ENCODE measurements at regions not wholly inside any gene's neighbourhood (a gene's known extent, or its start where the extent isn't known, plus 50 kb on each side); places are given as distances from the start of the nearest gene placed in this dataset.

DNA sequence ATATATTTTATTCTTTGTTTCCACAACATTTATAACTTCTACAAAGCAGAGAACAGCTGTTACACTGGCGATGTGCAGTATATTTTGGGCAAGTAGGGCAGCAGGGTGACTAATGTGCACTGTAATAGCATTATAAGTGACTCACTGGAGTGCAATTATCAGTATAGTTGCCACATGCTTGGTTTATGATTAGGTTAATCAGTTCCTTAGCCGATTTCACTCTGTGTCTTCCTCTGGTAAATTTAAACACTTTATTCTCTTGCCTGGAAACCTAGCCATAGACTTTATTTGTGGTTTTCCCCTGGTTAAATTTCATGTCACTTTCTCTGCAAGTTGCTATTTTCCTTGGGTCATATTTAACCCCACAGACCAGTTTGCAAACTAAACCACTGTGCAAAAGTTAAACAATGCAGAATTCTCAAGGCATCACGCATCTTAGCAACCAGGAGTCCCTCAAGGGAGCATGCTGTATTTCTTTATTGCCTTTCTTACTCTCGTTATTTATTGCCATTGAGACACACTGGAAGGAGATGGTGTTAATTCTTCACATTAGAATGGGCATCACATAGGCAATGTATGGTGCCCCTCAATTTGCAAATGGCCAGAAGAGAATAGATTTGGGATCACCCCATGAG is 690.2 kb upstream of the DPPA4 start:
- DNase-seq (ENCODE audit: missing footprints) (no peak), ATAC-seq (no peak)
- intact Hi-C loops (cut with DNase I) = no loop called here

DNA sequence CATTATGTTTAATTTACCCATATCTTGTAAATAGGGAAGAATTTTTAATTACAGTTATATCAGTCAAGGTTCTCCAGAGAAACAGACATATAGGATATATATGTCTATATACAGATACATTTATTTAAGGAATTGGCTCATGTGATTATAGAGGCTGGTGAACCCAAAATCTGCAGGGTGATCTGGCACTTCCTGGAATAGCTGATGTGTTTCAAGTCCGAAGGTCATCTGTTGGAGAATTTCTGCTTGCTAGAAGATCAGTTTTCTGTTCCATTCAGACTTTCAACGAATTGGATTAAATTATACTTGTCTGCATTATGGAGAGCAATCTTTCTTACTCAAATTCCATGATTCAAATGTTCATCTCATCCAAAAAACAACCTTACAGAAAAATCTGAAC is 694.6 kb upstream of the DPPA4 start:
- no peak for DNase-seq (ENCODE audit: missing footprints)
- intact Hi-C loops (cut with DNase I) = no loop called here
- ATAC-seq = no peak

DNA sequence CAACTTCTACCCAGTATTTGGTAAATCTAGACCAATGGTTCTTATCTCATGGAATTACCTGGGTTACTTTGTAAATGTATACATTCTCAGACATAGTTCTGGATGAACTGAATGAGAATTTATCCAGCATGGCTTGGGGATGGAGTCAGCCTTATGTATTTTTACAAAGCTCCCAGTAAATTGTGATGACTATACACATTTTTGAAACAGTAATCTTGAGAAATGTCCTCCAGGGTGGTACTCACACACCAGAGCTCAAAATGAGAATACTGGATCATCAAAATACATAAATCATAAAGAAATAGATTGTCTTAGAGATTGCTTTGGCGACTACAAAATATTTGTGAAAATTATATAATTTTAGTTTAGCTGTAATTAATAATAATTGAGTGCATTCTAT is 722.1 kb upstream of the DPPA4 start:
- intact Hi-C loops (cut with DNase I) = no loop called here
- DNase-seq (ENCODE audit: missing footprints) (no peak), ATAC-seq (no peak)

DNA sequence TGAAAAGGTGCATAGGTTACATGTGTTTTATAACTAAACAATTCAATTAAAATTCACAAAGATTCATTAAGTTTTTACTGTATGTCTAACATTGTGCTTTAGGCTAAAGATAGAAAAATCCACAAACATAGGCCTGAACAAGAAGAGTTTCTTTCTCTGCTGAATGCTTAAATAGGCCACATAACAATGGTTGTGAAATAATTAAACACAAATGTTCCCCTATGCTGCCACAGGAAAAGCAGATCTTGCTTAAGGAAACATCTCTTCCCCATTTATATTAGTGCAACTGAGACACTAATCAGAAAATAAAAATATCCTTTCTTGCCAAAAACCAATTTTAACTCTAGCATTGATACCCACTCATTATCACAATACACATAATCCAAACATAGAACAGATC is 725.4 kb upstream of the DPPA4 start:
- ATAC-seq = no peak
- no peak for DNase-seq (ENCODE audit: missing footprints)
- intact Hi-C loops (cut with DNase I) = no loop called here

DNA sequence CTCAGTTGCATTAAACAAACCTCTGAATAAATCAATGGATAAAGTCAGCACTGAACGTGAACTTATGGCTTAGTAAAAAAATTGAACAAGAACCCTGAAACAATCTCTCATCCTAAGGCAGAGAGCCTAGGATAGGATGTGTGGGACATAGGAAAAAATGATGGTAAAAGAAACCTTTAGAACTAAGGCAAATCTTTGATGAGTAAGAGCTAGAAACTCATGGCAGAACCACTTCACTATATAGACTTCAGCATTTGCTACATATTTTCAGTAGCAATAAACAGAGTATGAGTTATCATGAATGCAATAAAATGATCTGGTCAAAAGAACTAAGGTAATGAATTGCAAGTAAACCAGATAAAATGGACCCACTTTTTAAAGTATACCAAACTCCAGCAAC is 725.8 kb upstream of the DPPA4 start:
- intact Hi-C loops (cut with DNase I) = no loop called here
- no peak for DNase-seq (ENCODE audit: missing footprints)
- no peak for ATAC-seq

DNA sequence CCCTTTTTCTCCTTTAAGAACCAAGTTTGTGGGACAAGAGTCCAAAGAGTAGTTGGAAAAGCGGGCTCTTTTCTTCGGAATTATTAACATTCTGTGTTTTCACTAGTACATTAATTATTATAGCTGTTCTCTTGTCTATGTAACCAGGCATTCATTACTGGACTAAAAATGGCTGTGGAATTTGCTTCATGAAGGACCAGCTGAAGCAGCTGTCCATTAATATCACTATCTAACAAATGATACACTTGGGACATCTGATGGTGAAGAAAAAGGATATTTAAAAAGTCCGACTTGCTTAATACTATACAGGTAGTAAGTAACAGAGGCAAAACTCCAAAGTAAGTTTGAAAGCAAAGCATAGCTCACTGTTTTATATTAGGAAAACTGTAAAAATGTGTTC is 728.9 kb upstream of the DPPA4 start:
- no peak for ATAC-seq
- DNase-seq (ENCODE audit: missing footprints) = no peak
- intact Hi-C loops (cut with DNase I) = no loop called here

DNA sequence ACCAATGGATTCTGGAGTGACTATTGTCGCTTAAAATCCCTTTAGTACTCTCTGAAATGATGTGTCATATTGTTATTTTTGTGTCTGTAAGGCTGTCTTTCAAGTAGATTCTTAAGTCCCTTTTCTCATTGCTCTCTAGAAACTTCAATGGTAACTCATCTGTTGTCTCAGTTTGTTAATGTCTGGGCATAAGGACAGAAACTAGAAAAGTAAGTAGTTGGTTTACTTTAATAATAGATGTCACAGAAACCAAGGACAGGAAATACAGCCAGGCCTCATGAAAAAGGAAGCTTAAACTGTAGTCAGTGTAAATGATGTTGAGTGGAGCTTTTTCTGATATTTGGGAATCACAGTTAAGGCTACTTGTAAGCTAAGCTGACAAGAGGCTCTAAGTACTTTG is 730.2 kb upstream of the DPPA4 start:
- intact Hi-C loops (cut with DNase I) = no loop called here

DNA sequence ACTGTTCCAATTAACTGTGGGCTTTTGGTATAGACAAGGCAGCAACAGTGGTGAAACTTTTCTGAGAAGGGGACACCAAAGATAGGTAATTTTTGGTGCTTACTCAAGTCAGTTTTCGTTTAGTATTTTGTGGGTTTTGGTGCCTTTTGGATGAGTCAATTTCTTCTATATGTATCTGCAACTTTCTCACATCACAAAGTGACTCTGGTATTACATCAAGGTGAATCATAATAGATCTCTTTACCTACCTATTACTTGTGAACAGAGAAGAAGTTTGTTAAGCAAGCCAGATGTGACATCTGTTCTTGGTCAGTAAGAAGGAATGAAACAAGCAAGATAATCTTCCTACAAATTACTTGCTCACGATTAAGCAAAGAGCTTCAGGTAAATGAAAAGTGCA is 732.4 kb upstream of the DPPA4 start:
- ATAC-seq (no peak), DNase-seq (ENCODE audit: missing footprints) (no peak)
- intact Hi-C loops (cut with DNase I) = no loop called here

More for the DNA sequence above, 730.2 kb upstream of the DPPA4 start:
- no peak for ATAC-seq
- no peak for DNase-seq (ENCODE audit: missing footprints)

DNA sequence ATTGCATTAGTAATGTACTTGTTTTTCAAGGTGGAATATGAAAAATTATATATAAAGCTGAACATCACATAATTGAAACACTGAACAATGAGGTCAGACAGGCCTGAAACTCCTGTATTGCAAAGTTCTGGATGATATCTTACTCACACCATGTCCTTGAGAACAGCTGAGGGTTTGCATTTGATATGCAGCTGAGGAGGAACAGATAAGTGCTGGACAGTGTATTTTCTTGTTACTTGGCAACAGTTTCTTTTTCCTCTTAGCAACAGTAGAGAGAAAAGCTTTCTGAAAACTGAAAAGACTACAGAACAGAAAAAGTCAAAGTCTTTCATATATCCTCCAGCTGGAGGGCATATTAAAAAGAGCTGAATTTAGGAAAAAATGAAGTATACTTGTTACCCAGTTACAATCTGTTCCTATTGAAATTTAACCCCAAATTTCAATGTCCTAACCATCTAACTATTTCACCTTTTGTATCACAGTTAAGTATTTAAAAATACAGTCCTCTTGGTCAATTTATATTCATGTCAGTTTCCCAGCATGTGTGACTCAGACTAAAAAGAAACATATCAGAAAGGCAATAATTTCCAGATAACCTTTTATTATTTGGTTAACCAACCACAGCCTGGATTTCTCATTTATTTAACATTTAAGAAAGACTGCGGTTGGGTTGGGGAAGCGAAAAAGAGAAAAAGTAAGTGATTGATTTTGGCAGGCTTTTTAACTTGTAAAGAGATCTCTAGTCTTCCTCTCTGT is 733.0 kb upstream of the DPPA4 start:
- ATAC-seq (peak; percentile 93), DNase-seq (ENCODE audit: missing footprints) (no peak)
- intact Hi-C loops (cut with DNase I) = no loop called here

DNA sequence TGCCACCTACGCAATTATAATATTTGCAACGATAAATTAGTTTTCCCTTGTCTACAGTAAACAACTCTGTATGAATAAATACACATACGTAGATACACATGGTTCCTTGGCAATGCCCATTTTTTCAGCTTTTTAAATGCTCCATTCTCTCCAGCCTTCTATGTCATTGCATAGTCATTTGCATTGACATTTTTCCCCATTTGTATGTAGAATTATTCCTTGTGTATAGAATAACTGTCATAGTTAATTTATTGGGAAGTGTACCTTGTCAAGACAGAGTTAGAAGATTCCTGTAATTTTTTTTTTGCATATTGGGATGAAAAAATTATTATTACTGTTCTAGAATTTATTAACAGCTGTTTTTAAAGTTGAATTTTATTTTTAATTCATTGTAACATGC is 736.7 kb upstream of the DPPA4 start:
- ATAC-seq (no peak), DNase-seq (ENCODE audit: missing footprints) (no peak)
- intact Hi-C loops (cut with DNase I) = no loop called here

DNA sequence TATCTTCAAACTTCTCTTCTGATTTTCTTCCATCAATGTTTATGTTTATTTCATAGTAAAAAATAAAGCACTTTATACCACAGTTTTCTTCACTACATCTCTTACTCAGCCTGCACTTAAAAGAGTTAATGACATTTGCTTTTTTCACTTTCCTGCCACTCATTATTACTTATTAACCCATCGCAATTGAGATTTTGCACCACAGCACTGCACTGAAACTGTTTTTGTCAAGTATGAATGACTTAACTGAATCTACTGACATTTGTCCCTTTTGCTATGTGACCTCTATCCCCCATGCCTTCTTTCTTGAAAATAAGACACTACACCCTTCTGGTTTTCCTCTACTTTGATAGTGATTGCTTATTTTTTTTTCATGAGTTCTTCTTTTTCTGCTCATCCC is 739.7 kb upstream of the DPPA4 start:
- no peak for DNase-seq (ENCODE audit: missing footprints)
- ATAC-seq = no peak
- intact Hi-C loops (cut with DNase I) = no loop called here

DNA sequence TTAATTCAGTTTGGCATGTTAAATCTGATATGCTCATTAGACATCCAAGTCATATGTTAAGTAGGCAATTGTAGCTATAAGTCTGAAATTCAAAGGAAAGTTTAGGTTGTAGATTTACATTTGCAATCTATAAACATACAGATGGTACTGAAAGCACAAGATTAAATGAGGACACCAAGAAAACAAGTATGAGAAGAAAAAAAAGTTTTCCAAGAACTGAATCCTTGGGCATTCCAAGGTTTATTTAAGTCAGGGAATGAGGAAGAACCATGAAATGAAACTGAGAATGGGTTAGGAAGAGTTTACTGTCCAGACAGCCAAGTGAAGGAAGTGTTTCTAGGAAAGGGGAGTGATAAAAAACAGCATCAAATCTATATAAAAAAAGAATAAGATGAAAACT is 756.1 kb upstream of the DPPA4 start:
- DNase-seq (ENCODE audit: missing footprints) (no peak), ATAC-seq (no peak)
- intact Hi-C loops (cut with DNase I) = no loop called here

DNA sequence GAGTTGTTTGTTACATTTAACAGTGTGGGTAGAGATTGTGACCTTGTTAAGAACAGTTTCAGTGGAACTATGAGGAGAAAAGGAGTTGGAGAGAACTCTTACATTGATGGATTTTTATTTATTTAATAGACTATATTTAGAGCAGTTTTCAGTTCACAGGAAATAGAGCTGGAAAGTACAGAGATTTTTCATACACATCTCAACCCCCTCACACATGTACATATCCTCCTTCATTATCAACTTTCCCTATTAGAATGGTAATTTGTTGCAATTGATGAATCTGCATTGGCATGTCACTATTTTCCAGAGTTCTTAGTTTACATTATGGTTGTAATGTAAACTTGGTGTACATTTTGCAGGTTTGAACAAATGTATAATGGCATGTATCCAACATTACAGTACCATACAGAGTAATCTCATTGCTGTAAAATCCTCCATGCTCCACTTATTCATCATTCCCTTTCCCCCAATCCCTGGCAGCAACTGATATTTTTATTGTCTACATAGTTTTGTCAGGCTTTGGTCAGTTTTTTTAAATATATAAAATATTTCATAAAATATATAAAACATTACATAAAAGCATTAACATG is 756.6 kb upstream of the DPPA4 start:
- ATAC-seq = no peak
- intact Hi-C loops (cut with DNase I) = no loop called here
- DNase-seq (ENCODE audit: missing footprints) = no peak

DNA sequence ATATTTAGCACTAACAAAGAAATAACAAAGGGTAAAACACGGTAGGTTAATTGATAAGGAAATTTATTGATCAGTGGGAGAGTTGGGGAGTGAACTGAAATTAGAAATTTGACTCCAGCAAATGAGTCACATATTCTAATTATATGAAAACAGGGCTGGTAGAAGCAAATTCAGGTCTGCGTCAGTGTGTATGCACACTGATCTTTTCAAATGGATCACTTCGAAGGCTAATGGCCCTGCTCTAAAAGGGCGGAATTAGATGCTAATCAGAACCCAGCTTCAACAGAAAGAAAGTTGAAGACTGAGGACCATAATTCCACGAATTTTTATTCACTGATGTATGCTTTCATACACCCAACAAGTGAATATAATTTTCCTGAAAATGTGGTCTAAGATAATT is 762.4 kb upstream of the DPPA4 start:
- DNase-seq (ENCODE audit: missing footprints) (no peak), ATAC-seq (no peak)
- intact Hi-C loops (cut with DNase I) = no loop called here

DNA sequence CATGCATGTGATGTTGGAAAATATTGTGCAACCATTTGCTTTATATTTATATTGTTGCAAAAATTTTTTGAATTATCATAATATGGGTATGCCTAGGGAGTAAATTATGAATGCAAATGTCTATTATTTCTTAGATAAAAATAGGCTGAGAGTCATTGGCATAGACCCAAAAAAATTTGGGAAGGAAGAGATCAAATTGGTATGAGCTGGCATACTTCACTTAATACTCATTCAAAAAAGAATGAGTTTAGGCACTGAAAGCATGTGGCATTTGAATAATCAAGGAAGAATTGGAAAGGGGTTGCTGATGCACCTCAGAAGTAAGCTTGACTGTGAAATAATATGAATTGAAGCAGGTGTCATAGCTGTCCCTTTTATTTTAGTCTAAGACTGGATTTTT is 764.0 kb upstream of the DPPA4 start:
- intact Hi-C loops (cut with DNase I) = no loop called here
- DNase-seq (ENCODE audit: missing footprints) (no peak), ATAC-seq (no peak)

DNA sequence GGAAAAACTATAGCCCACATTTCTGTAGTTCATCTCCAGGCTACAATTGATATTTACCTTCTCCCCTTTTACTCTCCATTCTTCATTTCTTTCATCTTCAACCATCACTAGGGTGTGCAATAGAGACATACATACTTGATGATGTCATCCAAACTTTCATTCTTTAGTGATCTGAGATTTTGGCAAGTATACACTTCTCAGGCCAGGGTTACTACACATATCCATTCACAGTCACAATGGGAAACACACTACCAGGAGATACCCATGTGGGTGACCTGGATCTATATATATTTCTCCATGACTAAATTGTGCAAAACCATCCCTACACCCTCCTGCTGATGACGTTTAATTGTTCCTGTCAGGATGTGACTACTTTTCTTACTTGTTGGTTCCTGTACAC is 769.5 kb upstream of the DPPA4 start:
- DNase-seq (ENCODE audit: missing footprints) = no peak
- no peak for ATAC-seq
- intact Hi-C loops (cut with DNase I) = no loop called here

DNA sequence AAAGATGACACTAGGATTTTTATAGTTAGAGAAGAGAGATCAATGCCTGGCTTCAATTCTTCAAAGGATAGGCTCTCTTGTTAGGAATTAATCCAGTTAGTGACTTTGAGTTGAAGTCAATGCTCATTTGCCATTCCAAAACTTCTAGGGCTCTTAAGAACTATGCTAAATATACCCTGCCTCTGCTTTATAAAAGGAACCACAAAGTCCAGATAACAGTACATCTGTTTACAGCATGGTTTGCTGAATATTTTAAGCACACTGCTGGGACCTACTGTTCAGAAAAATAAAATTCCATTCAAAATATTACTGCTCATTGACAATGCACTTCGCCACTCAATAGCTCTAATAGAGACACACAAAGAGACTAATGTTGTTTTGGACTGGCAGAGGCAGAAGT is 786.6 kb upstream of the DPPA4 start:
- intact Hi-C loops (cut with DNase I) = no loop called here
- no peak for DNase-seq (ENCODE audit: missing footprints)
- peak; percentile 39 for ATAC-seq

DNA sequence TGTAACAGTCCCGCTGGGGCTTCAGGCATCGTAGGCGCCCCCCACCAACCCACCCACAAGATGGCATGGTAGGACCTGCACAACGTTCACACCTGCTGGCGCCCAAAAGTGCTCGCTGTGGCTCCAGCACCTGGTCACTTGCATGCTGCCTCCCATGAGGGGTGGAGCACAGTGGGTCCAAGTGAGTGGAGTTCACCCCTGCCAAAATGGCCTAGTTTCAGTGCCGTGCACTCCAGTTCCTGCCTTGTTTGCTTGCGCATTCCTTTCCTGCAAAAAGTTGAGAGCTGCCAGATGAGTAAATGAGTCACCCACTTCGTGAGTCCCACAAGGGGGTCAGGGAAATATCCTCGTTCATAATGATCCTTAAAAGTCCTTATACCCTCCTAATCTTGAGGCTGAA is 788.7 kb upstream of the DPPA4 start:
- peak; percentile 54 for DNase-seq (ENCODE audit: missing footprints)
- intact Hi-C loops (cut with DNase I) = no loop called here
- ATAC-seq = no peak

DNA sequence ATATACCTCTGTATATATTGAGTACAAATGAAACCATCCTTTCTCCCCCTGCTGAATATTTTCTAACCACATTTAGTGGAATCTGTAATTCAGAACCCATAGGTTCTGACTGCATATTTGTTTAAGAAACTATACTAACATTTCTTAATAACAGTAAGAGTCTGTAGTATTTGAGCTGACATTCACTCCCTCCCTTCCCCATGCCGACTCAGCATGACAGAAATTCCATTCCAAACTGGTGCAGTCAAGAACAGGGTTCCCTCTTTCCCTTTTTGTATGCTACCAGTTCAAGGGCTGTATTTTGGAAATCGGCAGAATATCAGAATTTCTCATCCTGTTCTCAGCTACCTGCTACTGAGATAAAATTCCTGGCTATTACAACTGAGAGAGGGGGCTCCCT is 796.6 kb upstream of the DPPA4 start:
- ATAC-seq = no peak
- no peak for DNase-seq (ENCODE audit: missing footprints)
- intact Hi-C loops (cut with DNase I) = no loop called here

DNA sequence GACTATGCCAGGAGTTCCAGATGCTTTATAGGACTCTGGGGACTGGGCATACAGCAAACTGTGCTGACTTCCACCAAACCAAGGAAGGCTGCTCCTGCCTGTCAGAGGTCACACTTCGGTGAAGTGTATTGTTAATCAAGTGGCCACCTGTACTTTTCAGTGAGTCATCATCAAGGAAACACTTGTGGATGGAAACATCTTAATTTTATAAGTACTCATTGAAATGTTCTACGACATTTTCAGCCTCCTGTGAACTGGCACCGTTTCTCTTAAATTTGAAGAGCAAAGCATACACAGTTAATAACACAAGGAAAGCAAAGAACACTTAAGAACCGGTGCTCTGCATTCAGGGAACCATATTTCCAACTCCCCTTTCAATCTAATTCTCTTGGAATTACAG is 801.7 kb upstream of the DPPA4 start:
- ATAC-seq = no peak
- intact Hi-C loops (cut with DNase I) = no loop called here
- no peak for DNase-seq (ENCODE audit: missing footprints)

DNA sequence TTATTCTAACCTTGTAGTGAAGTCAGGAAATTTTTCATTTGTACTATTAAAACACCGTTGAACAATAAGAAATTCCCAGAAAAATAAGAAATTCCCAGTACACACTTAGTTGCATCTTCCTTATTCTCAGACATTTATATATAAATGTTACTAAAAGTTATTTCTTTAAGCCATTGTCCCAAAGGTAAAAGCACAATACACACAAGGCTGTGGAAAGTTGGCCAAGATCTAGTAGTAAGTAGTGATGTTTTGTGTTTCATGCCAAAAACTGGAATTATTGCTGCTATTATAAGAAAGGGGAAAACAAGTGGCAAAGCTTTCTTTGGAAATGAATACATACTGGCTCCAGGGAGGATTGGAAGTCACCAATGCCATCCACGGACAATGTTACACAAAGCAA is 802.5 kb upstream of the DPPA4 start:
- no peak for DNase-seq (ENCODE audit: missing footprints)
- intact Hi-C loops (cut with DNase I) = no loop called here
- ATAC-seq = no peak
